GM19463 (cell line): ENCODE measurements at regions not wholly inside any gene's neighbourhood (a gene's known extent, or its start where the extent isn't known, plus 50 kb on each side); places are given as distances from the start of the nearest gene placed in this dataset.

Source experiments
- ATAC-seq: cut with Tn5 transposase; IDR thresholded peaks from one replicate; pipeline ENCODE4 v1.9.1; 2021; ENCODE audit warnings: mild to moderate bottlenecking, moderate library complexity; ENCODE audit not compliant: unreplicated experiment

- no peak for ATAC-seq
These were observed 104.2 kb upstream of the AGAP1 start for GRCh38 chr2:235389626-235390025.

- ATAC-seq, result no peak
These were observed 103.6 kb upstream of the AGAP1 start for GRCh38 chr2:235390108-235390815.

- no peak for ATAC-seq
These were observed 103.0 kb upstream of the AGAP1 start for GRCh38 chr2:235390816-235391194.

GRCh38 chr2:235391921-235392615, 101.8 kb upstream of the AGAP1 start:
- ATAC-seq, result no peak

- no peak for ATAC-seq
These were observed 99.5 kb upstream of the AGAP1 start for GRCh38 chr2:235394278-235394828.

- ATAC-seq, result no peak
These were observed 97.6 kb upstream of the AGAP1 start for GRCh38 chr2:235396071-235396846.

- ATAC-seq, result no peak
These were observed 95.5 kb upstream of the AGAP1 start for GRCh38 chr2:235398321-235398720.

- no peak for ATAC-seq
These were observed 93.9 kb upstream of the AGAP1 start for GRCh38 chr2:235399895-235400294.

GRCh38 chr2:235402422-235402821, 91.4 kb upstream of the AGAP1 start:
- ATAC-seq, result no peak

GRCh38 chr2:235405612-235406361, 88.1 kb upstream of the AGAP1 start:
- ATAC-seq, result no peak

- ATAC-seq, result no peak
These were observed 87.4 kb upstream of the AGAP1 start for GRCh38 chr2:235406430-235406829.

GRCh38 chr2:235411905-235412485, 81.8 kb upstream of the AGAP1 start:
- ATAC-seq, result no peak

GRCh38 chr2:235413064-235413463, 80.8 kb upstream of the AGAP1 start:
- ATAC-seq, result no peak

- ATAC-seq, result no peak
These were observed 79.4 kb upstream of the AGAP1 start for GRCh38 chr2:235414422-235414821.

- ATAC-seq, result no peak
These were observed 76.9 kb upstream of the AGAP1 start for GRCh38 chr2:235416858-235417499.

GRCh38 chr2:235418918-235419317, 74.9 kb upstream of the AGAP1 start:
- no peak for ATAC-seq

- ATAC-seq, result no peak
These were observed 73.8 kb upstream of the AGAP1 start for GRCh38 chr2:235419996-235420395.

GRCh38 chr2:235421618-235422017, 72.2 kb upstream of the AGAP1 start:
- no peak for ATAC-seq

- ATAC-seq, result no peak
These were observed 63.3 kb upstream of the AGAP1 start for GRCh38 chr2:235430366-235431083.
